ENCODE measurements at regions not wholly inside any gene's neighbourhood (a gene's known extent, or its start where the extent isn't known, plus 50 kb on each side); places are given as distances from the start of the nearest gene placed in this dataset.

DNA sequence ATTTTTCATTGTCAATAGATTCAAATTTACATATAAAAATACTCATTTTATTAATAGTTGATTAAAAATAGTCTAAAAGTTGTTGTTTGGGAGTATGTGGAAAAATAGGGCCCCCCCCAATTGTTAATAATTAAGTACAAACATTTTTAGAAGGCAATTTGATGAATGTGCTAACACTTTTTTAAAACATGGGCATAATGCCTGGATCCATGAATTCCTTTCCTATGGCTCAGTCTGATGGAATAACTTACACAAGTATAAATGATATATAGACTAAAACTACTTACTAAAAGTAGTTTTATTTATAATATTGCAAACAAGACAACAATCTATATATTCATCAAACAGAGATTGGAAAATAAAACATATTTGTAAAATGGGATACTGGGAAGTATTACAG is 247.2 kb upstream of the LRRN1 start:
- H3K27ac ChIP-seq = no peak overlapping the region
- TF ChIP-seq, protein P1, sequence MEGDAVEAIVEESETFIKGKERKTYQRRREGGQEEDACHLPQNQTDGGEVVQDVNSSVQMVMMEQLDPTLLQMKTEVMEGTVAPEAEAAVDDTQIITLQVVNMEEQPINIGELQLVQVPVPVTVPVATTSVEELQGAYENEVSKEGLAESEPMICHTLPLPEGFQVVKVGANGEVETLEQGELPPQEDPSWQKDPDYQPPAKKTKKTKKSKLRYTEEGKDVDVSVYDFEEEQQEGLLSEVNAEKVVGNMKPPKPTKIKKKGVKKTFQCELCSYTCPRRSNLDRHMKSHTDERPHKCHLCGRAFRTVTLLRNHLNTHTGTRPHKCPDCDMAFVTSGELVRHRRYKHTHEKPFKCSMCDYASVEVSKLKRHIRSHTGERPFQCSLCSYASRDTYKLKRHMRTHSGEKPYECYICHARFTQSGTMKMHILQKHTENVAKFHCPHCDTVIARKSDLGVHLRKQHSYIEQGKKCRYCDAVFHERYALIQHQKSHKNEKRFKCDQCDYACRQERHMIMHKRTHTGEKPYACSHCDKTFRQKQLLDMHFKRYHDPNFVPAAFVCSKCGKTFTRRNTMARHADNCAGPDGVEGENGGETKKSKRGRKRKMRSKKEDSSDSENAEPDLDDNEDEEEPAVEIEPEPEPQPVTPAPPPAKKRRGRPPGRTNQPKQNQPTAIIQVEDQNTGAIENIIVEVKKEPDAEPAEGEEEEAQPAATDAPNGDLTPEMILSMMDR (conservative IDR thresholded peaks at IDR 0.05) = no peak
- no peak for TF ChIP-seq ZFX (IDR thresholded peaks at IDR 0.05)

DNA sequence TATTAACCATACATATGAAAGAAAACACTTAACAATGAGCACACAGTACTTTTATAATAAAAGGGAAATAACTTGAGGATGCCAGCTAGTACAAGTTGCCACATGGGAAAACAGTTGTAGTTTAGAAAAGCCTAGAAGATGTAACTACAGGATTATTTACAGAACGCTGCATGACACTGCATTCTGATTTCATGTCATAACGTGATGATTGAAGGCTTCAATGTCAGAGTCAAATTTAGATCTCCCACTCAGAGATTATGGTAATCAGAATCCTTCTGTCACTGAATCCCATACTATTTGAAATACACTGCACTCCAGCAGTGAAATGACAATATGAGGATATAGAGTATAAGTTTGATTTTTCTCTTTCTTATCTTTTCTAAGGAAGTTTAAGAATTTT is 253.9 kb upstream of the LRRN1 start:
- no peak overlapping the region for H3K27ac ChIP-seq
- TF ChIP-seq ZFX (IDR thresholded peaks at IDR 0.05) = no peak
- TF ChIP-seq, protein P1 (conservative IDR thresholded peaks at IDR 0.05) = no peak

DNA sequence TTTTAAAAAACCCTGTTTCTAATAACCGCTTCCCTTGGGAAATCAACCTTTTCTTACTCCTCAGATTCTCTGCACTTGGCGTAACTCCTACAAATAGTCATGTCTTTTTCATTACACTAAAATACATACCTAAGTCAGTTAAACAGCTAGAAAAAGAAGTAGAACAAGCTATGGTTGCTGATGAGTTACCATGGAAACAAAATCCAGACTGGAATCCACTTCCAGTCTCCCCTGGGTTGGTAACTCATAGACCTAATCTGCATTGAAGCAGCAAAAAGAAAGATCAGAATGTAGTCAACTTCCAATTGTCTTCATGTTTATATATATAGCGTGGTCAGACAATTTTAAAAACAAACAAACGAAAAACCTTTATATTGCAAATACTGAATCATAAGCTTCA is 260.8 kb upstream of the LRRN1 start:
- H3K27ac ChIP-seq = no peak overlapping the region
- no peak for TF ChIP-seq ZFX (IDR thresholded peaks at IDR 0.05)
- TF ChIP-seq, protein P1 (conservative IDR thresholded peaks at IDR 0.05) = no peak

DNA sequence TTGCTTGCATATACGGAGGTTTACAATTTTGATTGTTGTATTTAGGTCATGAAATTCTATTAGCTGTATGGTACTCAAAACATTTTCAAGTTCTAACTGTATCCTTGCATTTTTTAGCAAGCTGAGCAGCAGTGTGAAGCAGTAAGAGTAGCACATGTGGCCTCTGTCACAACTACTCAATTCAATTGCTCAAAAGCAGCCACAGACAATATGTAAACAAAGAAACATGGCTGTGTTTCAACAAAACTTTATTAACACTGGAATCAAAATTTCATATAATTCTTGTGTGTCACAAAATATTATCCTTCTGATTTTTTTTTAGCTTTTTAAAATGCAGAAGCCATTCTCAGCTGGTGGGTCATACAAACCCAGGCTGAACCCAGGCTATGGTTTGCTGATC is 266.7 kb upstream of the LRRN1 start:
- TF ChIP-seq, protein P1 (conservative IDR thresholded peaks at IDR 0.05) = no peak
- TF ChIP-seq ZFX (IDR thresholded peaks at IDR 0.05) = no peak
- H3K27ac ChIP-seq = no peak overlapping the region

DNA sequence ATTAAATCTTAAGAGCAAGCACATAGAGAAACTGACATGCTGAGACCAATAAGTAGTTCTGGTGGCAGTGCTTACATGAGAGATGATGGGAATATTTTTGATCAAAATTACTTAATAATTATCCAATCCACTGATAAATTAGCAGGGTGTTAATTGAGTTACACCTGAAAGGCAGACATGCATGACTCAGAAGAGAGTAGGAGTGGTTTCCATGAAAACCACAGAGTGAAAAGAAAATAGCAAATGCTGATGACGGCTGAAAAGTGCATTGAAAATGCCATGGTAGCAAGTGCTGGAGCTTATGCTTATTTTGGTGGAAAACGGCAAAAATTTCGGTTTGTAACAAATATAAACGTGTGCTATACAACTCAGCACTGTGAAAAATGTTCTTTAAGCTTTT is 267.8 kb upstream of the LRRN1 start:
- TF ChIP-seq, protein P1 (conservative IDR thresholded peaks at IDR 0.05) = no peak
- no peak for TF ChIP-seq ZFX (IDR thresholded peaks at IDR 0.05)
- no peak overlapping the region for H3K27ac ChIP-seq

DNA sequence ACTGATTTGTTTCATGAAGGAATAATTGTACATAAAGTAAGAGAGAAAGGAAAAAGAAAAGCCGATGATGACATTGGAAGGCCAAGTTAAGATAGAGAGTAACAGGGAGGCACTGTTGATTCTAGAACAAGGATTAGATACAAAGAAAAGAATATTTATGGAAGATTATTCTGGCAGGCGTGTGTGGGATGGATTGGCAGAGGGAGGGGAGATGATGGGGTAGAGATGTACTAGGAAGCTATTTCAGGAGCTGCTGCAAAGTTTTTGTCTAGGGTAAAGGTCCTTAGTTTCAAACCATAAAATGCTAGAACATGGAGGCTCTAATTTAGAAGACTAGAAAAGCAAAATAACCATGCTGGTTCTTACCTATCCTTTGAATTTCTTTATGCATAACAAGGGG is 280.0 kb upstream of the LRRN1 start:
- no peak overlapping the region for H3K27ac ChIP-seq
- TF ChIP-seq, protein P1 (conservative IDR thresholded peaks at IDR 0.05) = no peak
- TF ChIP-seq ZFX (IDR thresholded peaks at IDR 0.05) = no peak

DNA sequence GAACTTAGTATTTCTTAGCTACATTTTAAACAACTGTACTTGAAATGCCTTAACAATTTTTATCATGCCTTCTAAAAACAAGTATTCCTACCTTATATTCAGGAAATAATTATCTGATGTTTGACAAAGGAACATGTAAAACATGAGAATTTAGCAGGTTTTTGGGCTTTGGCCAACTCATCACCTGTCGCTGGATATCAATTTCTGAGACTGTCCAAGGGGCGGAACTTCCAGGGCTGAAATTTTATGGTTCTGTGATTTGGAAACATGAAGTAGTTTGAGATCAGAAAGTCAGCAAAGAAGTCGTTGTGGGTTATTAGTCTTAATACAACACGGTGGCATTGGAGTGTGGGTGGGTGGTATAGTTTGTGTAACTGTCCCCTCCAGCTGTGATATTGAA is 282.2 kb upstream of the LRRN1 start:
- no peak overlapping the region for H3K27ac ChIP-seq
- no peak for TF ChIP-seq ZFX (IDR thresholded peaks at IDR 0.05)
- TF ChIP-seq, protein P1 (conservative IDR thresholded peaks at IDR 0.05) = no peak

Data from C4-2B (cell line).